ENCODE measurements at regions not wholly inside any gene's neighbourhood (a gene's known extent, or its start where the extent isn't known, plus 50 kb on each side); places are given as distances from the start of the nearest gene placed in this dataset.

DNA sequence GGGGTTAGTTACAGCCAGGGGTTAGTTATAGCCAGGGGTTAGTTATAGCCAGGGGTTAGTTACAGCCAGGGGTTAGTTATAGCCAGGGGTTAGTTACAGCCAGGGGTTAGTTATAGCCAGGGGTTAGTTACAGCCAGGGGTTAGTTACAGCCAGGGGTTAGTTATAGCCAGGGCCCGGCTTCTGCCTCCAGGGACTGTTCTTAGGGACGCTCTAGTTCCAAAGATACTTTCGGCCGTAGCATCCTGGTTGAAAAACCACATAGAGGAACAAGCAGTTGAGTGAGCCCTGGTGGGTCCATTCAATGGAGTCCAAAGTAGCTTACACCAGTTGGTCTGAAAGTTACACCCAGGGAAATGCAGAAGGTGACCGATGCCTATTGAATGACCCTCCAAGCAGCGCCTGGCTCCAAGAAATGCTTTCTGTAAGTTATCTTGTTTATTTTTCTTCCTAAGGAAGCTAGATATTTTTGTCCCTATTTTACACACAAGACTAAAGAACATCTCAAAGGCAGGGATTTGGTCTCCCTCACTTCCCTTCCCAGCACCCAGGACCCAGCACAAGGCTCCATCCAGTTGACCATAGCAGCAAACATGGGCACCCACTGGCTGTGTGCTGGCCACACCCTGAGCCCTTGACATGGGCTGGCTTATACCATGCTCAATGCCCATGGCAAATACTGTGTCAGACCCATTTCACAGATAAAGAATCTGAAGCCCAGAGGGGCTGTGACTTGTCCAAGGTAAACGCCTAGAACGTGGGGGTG is 49.7 kb upstream of the SHISAL1 start:
- no peak for DNase-seq (ENCODE audit: low read depth)
- H3K4me3 ChIP-seq (ENCODE audit: control insufficient read depth, low read depth, low read length) = no peak overlapping the region
- TF ChIP-seq, protein P1, sequence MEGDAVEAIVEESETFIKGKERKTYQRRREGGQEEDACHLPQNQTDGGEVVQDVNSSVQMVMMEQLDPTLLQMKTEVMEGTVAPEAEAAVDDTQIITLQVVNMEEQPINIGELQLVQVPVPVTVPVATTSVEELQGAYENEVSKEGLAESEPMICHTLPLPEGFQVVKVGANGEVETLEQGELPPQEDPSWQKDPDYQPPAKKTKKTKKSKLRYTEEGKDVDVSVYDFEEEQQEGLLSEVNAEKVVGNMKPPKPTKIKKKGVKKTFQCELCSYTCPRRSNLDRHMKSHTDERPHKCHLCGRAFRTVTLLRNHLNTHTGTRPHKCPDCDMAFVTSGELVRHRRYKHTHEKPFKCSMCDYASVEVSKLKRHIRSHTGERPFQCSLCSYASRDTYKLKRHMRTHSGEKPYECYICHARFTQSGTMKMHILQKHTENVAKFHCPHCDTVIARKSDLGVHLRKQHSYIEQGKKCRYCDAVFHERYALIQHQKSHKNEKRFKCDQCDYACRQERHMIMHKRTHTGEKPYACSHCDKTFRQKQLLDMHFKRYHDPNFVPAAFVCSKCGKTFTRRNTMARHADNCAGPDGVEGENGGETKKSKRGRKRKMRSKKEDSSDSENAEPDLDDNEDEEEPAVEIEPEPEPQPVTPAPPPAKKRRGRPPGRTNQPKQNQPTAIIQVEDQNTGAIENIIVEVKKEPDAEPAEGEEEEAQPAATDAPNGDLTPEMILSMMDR (conservative IDR thresholded peaks at IDR 0.05; ENCODE audit: control insufficient read depth, insufficient read depth, low read depth, low read length) = no peak

All from fibroblast of mammary gland (primary cell).